ENCODE measurements at regions not wholly inside any gene's neighbourhood (a gene's known extent, or its start where the extent isn't known, plus 50 kb on each side); places are given as distances from the start of the nearest gene placed in this dataset.

- no peak for TF ChIP-seq CTCF (conservative IDR thresholded peaks at IDR 0.05; ENCODE audit: low read depth, low read length)
- no peak for TF ChIP-seq POLR2A (IDR thresholded peaks at IDR 0.05; ENCODE audit: low read depth, low read length)
- TF ChIP-seq MAFK (IDR thresholded peaks at IDR 0.05; ENCODE audit: low read depth, low read length) = no peak
- no peak for TF ChIP-seq CEBPB (IDR thresholded peaks at IDR 0.05; ENCODE audit: low read depth, low read length)
- no peak for TF ChIP-seq MAZ (IDR thresholded peaks at IDR 0.05; ENCODE audit: borderline replicate concordance, low read depth, low read length)
- no peak for TF ChIP-seq FOS (IDR thresholded peaks at IDR 0.05; ENCODE audit: low read depth, low read length)
- TF ChIP-seq RAD21 (IDR thresholded peaks at IDR 0.05; ENCODE audit: low read length) = no peak
- no peak for TF ChIP-seq ELK1 (IDR thresholded peaks at IDR 0.05; ENCODE audit: borderline replicate concordance, low read depth, low read length)
Measured at GRCh38 chr1:4402032-4402431, 252.4 kb upstream of the AJAP1 start.
